ENCODE measurements at regions not wholly inside any gene's neighbourhood (a gene's known extent, or its start where the extent isn't known, plus 50 kb on each side); places are given as distances from the start of the nearest gene placed in this dataset.

GRCh38 chr2:183371545-183371944, 247.3 kb downstream of the NUP35 start:
- TF ChIP-seq, protein P1, sequence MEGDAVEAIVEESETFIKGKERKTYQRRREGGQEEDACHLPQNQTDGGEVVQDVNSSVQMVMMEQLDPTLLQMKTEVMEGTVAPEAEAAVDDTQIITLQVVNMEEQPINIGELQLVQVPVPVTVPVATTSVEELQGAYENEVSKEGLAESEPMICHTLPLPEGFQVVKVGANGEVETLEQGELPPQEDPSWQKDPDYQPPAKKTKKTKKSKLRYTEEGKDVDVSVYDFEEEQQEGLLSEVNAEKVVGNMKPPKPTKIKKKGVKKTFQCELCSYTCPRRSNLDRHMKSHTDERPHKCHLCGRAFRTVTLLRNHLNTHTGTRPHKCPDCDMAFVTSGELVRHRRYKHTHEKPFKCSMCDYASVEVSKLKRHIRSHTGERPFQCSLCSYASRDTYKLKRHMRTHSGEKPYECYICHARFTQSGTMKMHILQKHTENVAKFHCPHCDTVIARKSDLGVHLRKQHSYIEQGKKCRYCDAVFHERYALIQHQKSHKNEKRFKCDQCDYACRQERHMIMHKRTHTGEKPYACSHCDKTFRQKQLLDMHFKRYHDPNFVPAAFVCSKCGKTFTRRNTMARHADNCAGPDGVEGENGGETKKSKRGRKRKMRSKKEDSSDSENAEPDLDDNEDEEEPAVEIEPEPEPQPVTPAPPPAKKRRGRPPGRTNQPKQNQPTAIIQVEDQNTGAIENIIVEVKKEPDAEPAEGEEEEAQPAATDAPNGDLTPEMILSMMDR (IDR thresholded peaks at IDR 0.05), result no peak
- no peak for TF ChIP-seq POLR2A (IDR thresholded peaks at IDR 0.05)

Measured in Peyer's patch (tissue), 4 donors.